Skin of body (tissue), 1 donor: ENCODE measurements at regions not wholly inside any gene's neighbourhood (a gene's known extent, or its start where the extent isn't known, plus 50 kb on each side); places are given as distances from the start of the nearest gene placed in this dataset.
A peak's percentile ranks its signal among the peaks of the same experiment; 100 is the strongest.

Experiments
- DNase-seq: peaks from one replicate; lab custom pipeline; 2025; lab: John Stamatoyannopoulos, UW

DNA sequence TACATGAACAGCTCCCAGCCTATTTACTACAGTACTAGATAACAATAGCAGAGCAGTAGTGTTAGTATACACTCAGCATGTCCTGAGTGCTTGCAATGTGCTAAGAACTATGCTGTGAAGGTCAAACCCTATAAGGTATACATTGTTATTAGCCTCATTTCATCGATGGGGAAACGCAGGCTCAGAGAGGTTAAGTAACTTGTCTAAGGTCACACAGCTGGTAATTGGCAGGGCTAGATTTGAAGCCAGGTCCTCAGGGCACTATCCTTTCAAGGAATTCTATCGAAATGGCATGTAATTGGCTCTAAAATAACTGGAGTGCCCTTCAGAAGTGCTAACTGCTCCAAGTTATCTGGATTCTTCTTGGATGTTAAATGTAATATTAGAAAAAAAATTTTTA lies 295.6 kb downstream of the ZNF536 start:
- no peak for DNase-seq

DNA sequence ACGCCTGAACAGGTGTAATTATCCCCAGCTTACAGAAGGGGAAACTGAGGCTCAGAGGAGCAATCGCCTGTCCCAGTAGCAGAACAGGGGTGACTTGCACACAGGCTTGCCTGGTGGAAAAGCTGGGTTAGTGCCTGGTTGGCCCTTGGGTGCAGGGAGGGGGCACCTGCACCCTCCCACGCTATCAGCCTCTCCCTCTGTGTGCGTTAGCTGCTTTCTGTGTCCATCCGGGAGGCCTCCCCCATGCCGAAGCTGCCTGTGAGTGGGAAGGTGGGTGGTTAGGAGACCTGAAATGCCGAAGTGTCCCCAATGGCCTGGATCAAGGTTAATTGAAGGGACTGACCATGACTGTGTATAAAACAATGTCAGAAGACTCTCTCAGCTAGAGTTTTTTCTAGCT lies 295.0 kb downstream of the ZNF536 start:
- no peak for DNase-seq

DNA sequence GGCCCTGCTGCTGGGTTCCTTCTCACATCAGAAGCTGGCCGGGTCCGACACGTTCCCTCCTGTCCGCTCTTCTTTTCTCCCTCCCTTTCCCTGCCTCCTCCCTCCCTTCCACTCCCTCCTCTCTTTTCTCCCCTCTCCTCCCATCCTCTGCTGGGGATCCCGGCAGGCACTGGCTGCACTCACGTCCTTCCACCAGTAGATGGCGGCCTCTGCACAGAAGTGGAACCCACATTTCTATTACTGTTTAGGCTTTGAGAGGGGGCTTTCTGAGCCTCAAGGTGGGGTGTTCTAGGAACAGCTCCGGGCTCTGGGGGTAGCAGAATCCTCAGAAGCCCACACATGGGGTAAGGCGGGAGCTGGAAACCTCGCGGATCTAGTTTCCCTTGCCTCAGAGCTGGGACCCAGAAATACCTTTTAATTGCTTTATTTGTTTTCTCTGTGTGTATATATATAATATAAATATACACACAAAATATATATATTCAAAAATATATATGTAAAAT lies 294.2 kb downstream of the ZNF536 start:
- peak; percentile 19 for DNase-seq

DNA sequence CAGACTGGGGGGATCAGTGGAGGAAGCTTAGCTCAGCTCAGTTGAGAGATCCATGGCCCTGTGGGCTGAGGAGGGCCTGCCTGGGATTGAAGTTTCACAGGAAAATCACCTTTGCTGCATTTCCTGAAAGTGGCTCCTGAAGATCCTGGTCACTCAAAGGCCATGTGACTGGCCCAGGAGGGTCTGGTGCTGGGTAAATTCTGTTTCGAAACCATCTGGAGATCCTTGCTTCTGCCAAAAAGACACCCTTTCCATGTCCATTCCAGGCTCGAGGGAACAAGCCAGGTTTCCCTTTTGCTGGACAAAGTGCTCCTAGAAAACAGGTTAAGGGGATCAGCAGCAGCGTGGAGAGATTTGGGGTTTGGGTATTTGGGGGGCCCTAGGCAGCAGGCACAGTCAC lies 293.3 kb downstream of the ZNF536 start:
- no peak for DNase-seq

DNA sequence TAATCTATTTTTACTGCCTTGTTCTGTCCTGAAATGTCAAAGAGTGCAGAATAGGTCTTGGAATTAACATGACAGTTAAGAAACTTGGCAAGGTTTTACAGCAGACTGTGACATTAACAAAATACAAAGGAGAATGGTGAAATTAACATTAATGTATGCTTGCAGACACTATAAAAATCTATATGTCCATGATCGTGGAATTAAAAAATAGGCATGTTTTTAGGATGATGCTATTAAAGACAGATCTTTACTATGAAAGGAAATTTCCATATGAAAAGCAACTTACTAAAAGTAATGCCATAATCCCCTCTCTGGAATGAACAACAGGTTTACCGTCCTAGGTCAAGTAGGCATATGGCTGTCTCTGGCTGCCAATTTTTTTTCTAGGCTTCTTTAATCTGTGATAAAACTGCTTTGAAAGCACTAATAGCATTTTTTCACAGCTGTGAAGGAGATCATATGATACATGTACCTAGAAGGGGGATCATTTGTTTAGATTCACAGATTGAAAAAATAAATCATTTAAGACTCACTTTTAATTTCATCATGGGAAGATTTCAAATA lies 291.5 kb downstream of the ZNF536 start:
- DNase-seq, result no peak

DNA sequence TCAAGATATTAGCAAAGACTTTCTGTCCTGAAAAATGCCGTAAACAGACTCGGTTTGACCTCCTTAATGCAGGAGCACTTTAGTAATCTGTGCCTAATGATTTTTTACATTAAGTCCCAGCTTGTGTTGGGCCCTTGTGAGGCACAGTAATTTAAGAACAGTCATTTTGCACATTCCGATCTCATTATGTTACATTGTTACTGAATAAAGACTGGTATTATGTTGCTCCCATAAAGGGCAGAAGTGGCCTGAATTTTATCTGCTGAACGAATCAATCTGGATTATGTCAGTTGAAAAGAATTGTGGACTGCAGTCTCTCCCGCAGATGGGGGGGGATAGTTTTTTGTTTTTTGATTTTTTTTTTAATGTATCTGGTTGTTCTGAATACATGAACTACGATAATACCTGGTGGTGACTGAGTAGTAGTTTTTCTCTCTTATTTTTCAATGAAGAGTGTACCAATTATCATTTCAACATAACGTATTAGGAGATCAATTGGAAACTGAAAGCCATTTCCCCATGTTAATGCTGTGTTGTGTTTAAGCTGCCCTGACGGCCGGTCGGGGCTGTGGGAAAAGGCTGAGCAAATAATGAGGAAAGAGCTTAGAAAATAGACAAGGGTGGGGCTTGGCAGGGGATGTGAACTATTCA lies 290.2 kb downstream of the ZNF536 start:
- DNase-seq, result peak; percentile 79

DNA sequence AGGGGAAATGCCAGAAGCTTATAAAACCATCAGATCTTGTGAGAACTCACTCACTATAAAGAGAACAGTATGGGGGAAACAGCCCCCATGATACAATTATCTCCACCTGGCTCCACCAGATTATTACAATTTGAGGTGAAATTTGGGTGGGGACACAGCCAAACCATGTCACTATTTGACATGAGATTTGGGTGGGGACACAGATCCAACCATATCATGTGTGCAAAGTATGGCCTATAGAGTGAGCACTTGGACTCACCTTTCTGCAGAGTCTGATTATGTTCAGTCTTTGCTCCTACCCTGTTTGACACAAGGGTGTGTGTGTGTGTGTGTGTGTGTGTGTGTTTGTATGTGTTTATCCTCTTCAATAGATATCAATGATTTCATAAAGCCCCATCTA lies 287.5 kb downstream of the ZNF536 start:
- DNase-seq, result no peak

DNA sequence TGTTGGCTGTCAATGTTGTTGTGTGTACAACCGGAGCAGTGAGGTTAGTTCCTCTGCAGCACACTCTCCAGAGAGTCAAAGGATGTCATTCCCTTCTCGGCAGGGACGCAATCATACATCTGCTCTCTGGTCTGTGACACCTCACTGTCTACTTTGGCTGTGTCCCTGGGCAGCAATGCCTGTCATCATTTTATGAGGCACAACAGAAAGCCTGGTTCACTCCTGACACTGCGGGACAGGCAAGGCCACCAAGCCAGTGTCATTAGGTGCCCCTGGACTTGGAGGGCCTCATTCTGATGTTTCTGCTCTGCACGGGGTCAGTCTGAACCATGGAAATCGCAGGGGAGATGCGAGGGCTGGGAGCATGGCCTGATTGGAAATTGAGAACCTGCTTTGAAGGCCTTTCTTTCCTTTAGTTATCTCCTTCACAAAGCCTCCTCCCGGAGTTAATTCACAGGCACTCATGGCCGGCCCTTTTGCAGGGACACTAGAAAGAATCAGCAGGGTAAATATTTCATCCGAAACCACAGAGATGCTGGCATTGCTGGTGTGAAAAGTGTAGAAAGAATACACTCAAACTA lies 284.4 kb downstream of the ZNF536 start:
- DNase-seq, result no peak

DNA sequence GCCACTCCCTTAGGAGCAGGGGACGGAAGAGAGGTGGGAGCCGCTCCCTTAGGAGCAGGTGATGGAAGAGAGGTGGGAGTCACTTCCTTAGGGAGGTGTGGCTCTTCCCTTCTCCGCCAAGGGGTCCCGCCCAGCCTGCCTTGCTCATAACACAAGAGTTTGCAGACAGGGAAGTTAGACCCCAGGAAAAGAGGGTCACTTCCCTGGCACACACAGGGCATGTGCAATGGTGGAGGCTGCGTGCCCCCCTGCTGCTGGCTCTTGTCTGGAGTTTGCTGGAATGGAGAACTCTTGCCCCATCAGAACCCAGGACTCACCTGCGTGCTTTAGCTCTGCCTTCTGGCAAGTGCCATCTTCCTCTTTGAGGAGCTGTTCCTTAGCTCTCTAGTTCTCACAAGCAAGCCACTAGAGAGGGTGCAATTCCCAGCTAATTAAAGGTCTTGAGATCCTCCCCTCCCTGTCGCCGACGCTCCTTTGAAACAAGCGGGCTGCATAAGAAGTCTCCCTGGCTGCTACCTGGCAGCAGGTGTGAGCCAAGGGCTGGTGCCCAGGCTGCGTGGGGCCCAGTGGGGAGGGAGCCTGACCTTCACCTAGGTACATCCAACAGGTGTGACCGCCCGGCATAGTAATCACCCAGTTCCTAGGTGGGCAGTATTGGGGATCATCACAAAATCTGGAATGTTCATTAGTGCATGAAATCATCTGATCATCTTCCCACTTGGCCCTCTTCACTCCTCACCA lies 281.6 kb downstream of the ZNF536 start:
- DNase-seq, result no peak

DNA sequence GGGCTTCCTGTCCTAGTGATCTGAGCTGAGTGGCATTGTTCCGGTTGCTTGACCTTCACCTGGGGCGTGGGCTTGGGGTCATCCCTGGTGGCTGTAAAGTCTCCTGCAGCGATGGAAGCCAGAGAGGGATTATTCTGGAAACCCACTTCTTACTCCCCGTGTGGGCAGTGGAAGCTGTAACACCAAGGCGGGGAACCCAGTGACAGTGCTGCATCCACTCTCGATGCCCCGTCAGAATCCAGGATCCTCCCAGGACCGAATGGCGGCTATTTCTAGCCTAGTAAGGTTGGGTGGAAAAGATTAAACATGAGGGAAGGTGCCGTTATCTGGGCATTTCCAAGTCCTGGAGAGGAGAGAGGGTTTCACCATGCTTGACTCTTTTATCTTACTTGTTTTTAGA lies 280.6 kb downstream of the ZNF536 start:
- DNase-seq, result no peak

DNA sequence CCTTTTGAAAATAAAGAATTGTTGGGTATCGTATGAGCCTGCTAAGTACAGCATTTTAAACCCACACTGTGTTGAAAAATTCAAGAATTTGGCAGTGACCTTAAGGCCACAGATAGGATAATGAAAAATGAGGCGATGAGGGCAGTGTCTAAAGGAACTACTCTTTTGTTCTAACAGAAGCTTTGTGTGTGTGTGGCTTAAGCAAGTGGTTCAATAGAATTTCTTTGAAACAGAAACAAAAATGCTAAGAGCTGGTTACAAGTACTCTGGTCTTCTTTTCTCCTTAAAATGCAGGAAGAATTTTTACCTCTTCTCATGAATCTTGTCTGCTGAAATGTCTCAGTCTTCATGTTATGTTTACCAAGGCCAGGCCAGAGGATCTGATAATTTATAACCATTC lies 279.5 kb downstream of the ZNF536 start:
- DNase-seq, result no peak

DNA sequence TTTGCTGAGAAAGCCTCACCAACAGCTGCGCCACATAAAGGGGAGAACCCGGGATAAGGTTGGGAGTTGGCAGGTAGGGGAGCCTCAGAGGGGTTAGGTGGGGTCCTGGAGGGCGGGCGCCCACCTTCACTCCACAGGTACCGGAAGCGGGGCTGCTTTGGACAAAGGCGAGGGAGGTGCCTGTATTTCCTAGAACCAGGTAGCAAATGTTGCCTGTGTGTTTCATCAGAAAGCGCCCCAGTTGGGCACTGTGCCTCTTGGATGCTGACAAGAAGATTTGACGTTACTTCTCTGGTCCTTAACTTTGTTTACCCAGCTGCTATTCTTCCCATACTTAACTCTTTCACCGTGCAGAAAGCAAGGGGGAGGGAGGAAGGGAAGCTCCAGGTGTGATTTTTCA lies 278.9 kb downstream of the ZNF536 start:
- no peak for DNase-seq

DNA sequence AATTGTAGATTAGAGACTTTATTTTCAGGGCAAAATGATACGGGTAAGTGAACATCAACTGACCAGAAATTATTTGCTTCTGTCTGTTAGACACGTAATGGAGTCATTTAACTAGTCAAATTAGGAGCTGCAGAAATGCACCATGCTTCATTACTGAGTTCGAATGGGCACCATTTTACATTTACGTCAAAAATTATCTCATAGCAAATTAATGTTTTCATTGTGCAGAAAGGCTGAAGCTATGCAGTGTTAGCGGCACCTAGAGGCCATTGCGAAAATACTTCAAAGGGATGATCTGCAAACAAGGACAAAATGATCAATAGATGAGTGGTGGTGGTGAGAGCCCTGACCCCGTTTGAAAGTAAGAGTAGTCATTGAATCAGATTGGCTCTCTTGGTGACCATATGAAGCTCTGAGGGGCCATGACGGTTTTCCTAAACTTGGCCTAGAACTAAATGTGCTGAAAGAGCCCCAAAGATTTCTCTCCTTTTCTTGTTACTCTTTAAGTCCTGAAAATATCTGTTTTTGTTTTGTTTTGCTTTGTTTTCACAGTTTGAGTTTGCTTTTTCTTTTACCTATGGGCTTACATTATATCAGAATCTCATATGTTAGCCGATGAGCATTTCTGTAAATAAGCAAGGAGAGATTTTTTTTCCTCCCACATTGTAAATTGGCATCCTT lies 277.9 kb downstream of the ZNF536 start:
- peak; percentile 87 for DNase-seq

DNA sequence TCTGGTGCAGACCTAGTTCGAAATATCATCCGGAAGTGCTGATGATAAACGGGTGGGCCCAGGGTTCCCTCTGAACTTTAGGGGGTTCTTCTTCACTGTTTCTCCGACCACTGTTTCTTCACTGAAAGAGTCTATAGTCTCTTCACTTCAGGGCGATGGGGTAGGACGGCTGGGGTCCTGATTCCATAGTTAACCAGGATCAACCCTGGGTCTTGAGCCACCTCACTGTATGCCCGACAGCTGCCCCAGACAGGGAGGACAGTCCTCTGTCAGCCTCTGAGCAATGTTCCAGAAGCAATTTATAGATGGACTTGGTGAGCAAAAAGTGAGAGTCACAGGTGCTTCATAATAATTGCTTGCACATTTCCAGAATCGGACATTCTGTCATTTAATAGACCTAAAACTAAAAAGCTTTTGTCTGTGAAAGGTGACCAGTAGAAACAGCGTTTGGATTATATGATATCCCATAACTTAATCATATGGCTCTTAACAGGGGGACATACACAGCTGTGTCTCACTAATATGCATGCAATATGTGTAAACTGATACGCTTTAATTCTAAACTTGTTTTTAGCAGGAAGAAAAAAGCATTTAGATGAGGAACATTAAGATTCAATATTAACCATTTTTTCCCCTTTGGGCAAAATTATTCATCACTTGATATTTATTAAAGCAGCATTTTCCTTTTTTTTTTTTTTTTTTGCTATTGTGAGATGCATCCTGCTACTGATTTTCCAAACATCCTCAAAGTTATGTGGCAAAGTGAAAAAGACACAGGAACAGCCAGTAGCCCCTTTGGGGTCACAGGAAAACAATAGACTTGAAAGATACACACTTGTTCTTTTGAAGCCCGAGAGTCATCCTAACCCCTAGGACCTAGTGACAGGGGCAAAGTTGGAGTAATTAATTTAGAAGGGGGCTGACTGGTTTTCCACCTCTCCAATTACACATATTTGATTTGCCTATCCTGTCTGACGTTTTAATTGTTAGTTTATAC lies 277.0 kb downstream of the ZNF536 start:
- DNase-seq, result peak; percentile 19

DNA sequence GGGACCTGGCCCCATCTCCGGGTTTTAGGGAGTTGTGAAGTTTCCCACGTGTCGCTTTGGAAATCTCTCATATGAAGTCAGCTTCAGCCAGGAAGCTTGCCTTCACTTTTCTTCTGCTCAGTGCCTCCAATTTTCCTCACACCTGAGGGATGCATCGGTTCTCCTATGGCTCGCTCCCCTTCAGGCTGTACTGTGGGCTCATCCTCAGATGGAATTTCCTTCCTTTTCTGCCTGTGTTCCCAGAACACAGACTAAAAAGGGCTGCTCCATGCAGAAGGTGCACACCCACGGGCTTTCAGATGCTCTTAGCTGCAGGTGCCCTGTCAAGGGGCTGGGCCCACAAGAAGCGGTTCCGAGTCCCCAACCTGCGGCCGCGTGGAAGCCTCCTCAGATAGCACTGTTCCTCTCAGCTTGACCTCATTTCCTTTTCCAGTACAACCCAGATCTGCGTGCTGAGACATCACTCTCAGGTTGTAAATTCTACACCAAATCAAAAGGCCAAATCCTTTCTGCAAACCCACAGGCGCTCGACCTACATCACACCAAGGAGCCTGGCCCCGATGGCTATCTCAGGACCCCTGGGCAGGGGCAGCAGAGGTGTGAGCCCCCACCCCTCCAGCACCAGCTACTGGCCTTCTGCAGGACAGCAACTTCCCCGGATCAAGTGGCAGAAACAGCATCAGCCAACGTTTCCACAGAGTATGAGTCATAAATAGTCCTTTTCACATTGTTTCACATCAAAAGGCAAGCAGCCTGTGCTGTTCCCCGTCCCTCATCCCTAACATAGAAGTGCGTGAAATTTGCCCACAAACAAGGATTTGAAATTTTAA lies 275.9 kb downstream of the ZNF536 start:
- no peak for DNase-seq

DNA sequence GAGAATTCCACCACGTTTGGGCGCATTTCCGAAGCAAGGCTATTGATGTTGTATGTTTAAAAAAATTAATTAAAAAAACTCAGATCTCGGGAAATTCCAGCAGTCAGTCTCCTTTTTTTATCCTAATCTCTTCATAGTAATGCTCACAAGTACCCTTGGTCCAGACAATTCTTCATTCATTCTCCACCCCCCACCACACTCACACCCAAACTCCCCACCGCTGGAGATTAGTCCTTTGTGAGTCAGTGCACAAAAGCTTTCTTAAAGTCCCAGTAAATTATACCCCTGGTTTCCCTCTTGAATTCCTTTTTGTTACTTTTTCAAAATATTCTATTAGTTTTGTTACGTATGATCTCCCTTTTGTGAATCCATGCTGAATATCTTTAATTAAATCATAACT lies 274.6 kb downstream of the ZNF536 start:
- DNase-seq, result no peak

DNA sequence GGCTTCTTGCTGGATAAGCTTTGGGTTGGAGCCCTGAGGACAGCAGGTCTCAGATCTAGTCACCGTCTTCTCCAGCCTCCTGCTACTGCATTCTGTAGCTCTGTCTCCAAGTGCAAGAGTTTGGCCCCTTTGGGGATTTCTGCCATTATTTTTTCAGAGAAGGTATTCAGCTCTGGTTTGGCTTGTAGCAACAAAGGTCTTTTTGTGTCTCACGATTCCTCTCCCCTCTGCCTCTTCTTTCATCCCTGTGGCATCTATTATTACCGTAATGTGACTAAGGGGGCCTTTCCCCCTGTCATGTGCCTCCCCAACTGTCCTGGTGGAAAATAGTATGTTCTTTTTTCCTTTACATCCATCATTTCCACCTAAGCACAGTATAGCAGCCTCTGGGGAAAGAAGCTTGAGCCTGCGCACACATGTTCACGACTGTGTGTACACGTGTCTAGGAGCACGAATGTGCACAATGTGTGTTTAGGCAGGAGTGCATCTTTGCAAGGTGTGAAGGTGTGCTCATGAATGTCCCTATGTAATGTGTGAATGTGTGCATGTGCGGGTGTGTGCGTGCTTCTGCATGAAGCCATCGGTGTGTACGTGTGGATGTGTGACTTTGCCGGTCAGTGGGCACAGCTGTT lies 273.9 kb downstream of the ZNF536 start:
- DNase-seq, result no peak

DNA sequence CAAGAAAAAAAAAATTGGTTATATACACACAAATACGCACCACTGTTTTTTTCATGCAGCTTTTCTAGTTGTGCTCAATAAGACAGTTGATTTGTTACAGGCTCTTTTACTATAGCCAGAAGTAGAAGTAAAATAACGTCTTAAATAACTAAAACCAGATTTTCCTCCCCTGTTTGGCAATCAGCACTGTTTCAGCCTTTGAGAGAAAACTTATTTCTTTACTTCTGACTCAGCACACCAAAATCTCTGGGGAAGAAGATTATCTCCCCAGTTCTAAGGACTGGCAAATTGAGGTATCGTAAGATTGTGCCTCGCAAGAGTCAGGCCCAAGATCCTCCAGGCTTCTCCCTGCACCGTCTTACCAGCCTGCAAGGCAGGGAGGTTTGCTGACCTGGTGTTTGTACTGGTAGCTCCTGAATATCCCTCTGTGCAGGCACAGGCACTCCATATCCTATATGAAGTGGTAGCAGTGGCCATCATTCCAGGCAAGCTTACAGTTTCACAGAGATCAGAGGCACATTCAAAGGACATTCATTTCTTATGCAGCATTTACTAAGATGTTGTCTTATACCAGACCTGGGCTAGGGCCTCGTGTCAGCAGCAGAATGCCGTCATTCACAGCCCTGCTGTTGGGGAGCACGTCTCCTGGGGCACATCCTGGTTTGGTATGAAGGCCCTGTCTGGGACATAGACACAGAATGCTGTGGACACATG lies 268.2 kb downstream of the ZNF536 start:
- peak; percentile 91 for DNase-seq

DNA sequence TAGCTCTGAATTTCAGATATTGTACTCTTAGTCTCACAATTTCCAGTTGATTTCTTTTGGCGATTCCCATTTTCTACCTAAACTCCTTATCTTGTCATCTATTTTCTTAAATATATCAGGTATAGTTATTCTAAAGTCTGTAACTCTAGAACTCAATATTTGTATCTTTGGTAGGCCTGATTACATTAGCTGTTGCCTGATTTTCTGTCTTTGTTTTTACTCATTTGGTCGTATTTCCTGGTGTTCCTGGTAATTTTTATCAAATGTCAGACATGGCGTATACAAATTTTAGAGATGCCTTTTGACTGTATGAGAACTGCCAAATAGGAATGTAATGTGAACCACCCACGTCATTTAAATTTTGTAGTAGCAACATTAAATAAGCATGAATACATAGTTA lies 266.7 kb downstream of the ZNF536 start:
- DNase-seq, result no peak
